AG20443 (cell line): ENCODE measurements at regions not wholly inside any gene's neighbourhood (a gene's known extent, or its start where the extent isn't known, plus 50 kb on each side); places are given as distances from the start of the nearest gene placed in this dataset.
"Not testable (repeated sequence)": the region's sequence is repeated elsewhere in the genome, so short reads cannot be mapped to it uniquely, and the experiment has no call there.

Source experiments
- DNase-seq: peaks from one replicate; pipeline ENCODE4 v3.0.0; 2012; ENCODE audit warnings: low spot score, mixed read lengths

DNA sequence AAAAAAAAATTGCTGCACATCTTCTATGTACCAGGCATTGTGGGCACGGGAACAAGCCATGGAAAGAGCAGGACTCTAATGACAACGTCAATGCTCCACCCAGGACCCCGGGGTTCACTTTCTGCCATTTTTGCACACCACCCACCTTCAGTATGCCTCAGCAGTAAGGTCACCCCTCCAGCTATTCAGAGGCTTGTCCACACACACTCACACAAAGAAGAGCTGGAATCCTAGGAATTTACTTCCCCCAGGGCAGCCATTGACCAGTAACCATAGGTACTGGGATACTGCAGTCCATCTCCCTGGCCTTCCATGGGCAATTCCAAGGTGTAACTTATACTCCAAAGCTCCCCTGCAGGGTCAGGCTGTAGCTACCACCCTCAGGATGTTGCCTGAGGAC lies 170.8 kb downstream of the SUCLG1 start:
- DNase-seq = no peak

DNA sequence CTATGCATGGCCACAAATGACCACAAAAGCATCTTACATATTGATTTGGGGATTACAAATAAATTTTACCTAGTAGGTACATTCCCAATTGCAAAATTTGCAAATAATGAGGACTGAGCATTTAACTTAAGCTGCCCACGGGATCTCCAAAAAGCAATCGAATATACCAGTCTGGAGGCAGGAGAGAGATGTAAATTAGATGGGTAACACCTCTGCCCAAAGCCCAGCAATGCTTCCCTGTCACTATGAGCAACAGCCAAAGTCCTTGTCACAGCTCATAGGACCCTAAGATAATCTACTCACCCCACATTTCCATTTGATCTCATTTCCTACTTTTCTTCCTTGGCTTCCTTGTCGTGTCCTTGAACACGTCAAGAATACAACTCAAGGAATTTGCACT lies 172.2 kb downstream of the SUCLG1 start:
- DNase-seq = no peak

DNA sequence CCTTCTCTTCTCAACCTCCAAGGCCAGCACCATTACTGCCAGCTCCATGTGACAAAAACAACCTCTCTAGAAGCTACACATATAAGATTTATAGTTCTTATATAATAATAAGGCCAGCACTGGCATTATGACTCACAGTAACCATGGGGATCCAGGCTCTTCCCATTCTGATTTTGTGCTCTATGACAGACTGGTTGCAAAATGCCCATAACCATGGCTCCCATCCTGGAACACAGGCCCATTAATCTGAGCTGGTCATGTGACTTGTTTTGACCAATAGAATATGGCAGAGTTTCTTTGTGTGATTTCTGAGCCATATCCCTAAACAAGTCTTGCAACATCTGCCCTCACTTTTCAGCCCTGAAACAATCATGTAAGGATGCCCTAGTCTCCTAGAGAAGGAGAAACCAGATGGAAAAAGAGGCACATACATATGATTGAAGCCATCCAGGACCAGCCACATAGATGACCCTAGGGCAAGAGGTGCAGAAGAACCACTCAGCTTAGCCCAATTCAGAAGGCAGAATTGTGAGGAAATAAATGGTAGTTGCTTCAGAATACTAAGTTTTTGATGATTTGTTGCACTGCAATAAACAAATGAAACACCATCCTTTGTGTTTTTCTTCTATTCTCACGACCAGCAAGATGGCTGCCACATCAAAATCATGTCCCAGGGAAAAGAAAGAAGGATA lies 173.9 kb downstream of the SUCLG1 start:
- no peak for DNase-seq

DNA sequence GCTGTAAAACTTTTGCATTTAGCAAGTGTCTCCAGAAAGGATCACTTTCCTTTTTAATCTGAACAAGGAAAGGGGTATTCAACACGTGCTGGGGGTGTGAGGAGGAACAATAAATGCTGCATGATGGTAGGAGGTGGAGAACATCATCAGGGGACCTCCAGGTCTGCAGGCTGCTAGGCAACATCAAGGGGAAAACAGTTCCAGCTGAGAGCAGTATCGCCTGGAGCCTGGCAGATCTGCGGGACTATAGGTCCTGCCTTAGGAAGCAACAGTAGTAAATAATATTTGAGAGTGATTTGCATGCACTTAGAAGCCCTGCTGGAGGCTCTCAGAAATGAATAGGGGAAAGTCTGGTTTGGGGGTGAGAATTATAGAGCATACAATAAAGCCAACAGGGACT lies 175.6 kb downstream of the SUCLG1 start:
- DNase-seq = no peak

DNA sequence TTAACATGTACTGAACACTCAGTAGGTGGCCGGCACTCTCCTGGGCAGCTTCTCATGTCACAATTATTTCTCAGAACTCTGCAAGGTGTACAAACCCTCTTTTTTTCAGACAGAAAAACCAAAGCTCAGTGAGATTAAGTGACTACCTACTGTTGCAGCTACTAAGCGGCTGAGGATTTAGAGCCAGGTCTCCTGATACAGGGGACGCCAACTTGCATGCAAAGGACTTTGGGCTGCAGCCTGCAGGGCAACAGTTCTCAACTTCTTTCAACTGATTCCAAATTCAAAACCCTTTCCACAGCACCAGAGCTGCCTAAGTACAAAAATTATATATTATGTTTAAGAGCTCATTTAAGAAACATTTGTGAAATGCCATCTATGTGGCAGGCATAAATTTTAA lies 177.6 kb downstream of the SUCLG1 start:
- DNase-seq = no peak

DNA sequence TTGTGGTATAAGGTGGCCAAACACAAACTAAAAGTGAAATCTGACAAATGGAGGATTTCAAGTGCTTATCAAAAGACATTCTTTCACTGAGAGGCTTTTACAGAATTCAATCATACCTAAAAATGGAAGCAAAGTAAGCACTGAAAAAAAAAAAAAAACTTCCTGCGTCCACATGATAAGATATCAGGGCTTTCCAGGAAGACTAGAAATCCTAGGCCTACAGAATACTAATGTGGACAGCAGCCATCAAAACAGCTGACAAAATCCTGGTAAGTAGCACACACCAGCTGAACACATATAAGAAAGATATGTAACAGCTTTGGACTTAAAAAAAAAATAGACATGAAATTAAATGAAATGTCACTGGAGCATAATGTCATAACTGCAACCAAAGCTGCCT lies 178.2 kb downstream of the SUCLG1 start:
- no peak for DNase-seq

DNA sequence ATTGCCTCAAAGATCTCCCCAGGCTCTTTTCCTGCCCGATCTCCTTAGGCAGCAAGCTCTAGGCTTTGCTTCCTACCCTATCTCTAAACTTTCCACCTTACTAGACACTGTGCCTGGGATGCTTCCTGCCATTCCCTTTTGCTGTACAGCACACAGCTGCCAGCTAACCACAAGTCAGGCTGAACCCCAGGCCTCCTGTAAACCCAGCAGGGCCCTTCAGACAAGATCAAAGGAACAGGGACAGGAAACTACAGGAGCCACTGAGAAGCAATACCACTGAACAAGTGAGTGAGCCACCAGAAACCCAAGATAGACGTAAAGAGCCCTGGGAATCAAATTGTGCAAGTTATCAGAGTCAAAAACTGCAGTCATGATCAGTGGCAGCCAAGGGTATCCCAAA lies 180.7 kb downstream of the SUCLG1 start:
- no peak for DNase-seq

DNA sequence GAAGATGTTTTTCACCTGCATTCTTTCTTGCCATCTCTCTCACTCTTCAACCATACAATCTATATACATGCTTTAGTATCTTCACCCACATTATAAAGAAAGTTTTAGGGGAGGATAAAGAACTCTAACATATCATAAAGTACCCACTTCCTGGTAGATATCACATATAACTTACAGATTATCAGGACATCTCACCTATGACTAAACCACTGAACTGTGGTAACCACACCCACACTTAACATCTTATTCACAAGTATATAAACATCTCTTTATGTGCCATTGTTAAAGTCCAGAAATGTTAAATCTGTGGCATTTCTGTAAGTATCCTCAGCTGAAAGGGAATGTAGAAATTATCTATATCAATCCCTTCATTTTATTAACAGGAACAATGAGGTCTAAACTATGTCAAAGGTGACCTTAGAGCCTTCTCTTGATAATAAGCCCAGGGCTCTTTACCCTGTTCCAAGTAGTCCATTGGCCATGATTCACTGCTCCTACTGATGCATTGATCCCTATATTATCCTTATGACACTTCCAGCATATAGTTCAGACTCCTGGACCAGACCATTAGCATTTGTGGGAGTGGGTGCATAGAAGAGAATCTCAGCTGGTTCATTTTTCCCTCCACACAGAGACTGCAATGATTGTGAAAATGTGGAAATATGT lies 182.4 kb downstream of the SUCLG1 start:
- DNase-seq = no peak

DNA sequence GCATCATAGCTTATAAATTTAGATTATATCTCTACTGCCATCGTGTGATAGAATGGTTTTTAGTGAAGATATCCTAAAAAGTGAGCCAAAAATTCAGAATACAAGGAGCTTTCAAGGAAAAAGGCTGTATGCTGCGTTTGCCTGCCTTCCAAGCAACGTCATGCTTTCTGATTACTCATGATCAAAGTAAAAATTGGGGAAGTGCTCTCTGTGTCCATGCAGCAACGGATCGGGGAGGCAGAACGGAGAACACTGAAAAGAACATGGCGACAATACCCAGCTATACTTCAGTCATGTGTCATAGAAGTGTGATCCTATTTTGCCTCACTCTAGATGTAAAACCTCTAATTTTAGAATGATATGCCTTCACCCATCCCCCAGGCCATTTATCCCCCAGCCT lies 185.7 kb downstream of the SUCLG1 start:
- no peak for DNase-seq

DNA sequence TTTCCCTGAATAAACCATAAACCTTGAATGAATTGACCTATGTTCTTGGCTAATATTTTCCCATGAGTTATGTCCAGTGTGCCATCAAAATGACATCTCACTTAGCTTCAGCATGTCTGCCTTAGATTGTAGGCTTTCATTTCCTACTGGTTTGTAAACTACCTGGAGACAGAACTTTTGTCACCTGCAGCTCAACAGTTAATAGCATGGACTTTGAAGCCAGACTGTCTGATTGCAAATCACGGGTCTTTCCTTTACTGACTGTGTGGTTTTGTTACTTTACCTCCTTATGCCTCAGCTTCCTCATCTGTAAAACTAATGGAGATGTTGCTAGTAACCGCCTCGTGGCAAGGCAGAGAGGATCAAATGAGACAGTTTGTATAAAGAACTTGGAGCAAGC lies 187.1 kb downstream of the SUCLG1 start:
- no peak for DNase-seq

DNA sequence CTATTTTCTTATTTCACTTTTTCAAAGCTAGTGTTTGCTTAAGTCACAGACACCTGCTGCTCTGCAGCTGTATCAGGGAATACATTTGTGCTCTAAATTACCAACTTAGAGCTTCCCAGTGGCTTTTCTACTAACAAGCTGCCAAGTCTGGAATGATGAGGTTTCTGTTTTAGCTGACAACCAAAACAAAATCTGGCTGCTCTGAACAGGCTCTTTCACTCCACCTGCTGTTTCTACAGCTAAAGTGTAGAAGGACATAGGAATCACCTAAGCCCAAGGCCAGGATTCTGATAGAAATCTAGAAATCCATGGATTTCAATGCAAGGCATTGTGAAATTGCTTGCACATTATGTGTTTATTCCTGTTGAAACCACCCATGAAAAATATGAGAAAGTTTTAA lies 201.2 kb downstream of the SUCLG1 start:
- no peak for DNase-seq

DNA sequence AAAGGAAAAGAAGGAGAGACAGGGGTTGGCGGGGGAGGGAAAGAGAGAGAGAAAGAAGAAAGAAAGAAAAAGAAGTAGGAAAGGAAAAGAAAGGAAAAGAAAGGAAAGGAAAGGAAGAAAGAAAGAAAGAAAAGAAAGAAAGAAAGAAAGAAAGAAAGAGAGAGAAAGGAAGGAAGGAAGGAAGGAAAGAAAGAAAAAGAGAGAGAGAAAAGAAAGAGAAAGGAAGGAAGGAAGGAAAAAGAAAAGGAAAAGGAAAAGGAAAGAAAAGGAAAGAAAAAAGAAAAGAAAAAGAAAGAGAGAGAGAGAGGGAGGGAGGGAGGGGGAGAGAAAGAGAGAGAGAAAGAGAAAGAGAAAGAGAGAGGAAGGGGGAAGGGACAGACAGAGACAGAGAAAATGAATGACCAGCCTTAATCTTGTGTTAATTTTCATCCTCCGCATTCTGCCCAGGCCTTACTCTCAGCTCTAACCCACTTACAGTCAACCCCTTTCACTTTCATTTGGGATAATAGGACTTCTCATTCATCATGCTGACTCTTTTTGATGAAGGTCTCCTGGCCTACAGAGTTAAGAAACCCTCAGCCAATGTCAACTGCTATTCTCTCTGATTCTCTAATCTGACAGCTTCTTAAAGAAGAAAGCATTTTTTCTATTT lies 207.3 kb downstream of the SUCLG1 start:
- DNase-seq = no peak

DNA sequence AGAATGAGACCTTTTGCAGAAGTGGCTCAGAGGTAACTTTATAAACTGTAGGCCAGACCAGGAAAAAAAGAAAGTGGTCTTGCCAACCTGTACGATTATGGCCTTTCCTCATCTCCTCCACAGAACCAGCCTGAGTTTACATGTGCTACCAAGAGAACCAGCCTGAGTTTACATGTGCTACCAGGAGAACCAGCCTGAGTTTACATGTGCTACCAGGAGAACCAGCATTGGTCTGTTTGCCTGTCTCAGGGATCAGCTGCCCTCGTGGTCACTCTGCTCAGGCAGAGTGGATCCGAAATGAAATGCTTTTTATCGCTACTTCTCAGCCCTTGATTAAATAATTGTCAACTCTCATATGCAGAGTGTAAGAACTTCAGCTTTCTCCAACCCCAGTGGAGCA lies 209.9 kb downstream of the SUCLG1 start:
- DNase-seq = no peak

DNA sequence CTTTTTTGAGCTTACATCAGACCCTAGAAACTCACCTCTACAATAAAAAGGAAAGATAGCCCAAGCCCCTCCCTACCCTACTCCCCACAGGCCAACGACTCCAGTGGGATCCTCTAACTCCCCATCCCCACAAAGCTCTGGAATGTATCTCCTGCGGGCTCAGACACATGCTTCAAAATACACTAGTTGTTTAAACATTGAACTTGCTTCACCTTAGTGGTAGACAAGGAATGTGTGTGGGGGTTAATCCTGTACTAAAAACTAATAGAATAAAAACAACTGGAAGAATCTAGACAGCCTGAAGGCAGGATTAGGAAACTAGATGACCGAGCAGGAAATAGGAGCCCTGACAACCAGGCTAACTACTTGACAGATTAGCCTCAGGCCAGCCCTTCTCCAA lies 211.5 kb downstream of the SUCLG1 start:
- no peak for DNase-seq

DNA sequence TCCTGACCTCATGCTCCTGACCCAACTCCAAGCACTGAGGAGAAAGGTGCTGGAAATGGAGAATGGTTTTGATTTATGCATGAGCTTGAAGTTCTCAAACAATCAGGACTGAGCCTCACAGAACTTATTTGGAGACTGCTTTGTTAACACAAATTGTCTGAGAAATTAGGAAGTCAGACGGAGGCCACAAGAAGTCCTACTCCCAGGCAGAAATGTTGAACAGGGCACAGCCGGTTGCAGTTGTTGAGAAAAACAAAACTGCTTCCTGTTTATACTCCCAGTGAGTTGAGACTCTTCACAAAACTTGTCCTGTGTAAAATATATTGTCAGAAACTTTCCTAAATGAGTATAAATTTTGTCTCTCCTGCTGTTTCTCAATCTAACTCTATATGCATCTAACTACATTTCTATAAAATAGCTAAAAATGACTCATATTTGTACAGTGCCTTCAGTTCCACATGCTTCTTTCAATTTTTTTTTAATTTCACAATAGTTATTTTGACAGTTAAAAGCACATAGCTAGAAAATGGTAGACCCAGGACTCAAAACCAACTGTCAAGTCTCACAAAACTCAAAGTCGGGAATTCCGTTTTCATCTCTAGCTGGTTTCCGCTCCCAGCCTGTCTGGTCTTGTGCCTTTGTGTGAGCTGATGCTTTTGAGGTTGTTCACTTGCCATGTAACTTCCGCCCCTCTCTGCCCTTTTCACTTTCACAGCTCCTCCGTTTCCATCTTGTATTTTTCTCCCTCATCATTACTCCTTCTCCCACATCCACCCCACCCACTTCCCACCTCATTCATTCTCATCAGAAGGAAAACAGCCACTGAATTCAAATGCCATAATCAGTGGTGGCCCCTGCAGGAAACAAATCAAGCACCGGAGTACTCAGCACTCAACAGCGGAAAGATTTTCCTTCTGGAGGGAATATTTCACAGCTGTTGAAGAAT lies 215.0 kb downstream of the SUCLG1 start:
- no peak for DNase-seq

DNA sequence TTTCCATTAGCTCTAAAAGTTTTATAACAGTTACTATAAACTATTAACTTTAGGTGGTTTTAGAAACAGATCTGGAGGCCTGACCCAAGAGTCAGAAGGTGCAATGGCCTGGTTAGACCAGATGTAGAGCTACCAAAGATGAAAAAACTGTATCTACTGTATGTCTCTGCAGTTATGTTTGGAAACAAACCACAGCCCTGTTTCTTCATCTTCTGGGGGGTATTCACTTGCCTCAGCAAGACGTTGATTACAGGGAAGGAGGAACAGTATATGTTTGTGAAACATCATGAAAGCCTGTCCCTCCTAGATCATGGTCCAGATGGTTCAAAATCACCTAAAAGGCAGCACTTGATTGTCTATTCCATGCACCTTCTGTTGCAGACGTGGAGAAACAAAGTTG lies 220.2 kb downstream of the SUCLG1 start:
- DNase-seq = no peak

DNA sequence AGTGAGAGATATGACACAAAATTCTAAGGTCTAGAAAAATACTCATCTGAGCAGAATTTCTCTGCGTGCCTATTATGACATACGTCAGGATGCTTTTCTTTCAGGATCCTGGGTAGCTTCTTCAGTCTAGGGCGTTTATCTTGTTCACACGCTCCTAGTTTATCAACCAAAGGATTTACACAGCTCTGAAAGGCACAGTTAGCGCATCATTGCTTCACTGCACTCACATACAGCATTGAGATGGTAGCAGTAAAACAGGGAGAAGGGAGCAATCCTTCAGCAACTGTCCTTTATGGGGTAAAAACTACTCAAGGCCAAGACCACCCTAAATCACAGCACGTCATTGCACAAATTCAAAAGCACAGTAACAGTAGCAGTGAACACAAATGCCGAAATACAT lies 222.8 kb downstream of the SUCLG1 start:
- no peak for DNase-seq

DNA sequence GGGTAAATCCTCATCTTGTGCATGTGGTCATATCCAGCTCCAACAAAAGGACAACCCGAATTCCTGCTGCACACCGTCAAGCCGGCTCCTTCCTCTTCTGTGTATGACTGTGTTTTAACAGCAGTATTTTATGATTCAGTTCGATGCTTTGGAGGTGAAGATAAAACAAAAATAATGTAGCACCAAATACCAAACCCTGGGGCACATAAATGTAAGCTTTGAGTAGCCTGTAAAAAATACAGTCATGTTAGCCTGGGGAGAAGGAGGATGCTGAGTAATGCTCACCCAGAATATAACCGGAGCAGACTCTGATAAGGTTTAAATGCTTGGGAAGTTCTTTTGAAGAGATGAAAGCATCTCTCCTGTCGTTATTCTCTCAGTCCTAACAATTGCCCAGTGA lies 225.0 kb downstream of the SUCLG1 start:
- no peak for DNase-seq

DNA sequence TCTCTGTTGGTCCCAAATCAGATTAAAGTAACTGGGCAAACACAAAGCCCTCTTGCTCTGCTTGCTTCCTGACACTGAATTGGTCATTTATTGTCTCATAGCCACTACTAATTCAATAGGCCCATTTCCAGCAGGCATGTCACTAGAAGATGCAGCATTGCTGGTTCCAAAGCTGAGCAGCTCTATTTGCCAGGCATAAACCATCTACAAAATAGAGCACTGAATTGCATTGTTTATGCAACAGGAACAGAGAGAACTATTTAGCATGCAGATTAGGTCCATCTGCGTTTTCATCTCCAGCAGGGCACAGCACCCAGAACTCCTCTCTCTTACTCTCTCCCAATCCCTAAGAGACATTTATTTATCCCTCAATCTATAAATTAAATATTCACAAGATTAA lies 227.6 kb downstream of the SUCLG1 start:
- no peak for DNase-seq

DNA sequence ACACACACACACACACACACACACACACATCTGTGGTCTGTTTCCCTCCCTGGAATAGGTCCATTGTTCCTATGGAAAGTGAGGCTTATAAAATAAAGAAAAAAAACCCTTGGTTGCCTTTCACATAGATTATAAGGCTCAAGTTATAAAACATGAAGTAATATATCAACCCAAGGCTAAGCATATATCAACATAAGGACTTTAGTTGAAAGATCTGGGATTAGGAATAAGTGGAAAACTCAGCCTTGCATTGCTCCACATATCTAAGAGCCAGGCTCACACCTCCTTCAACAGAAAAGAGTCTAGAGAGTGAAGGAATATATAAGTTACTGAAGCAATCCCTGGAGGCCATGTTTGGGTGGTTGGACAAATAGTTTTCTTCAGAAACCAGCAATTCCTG lies 235.0 kb downstream of the SUCLG1 start:
- DNase-seq = no peak

DNA sequence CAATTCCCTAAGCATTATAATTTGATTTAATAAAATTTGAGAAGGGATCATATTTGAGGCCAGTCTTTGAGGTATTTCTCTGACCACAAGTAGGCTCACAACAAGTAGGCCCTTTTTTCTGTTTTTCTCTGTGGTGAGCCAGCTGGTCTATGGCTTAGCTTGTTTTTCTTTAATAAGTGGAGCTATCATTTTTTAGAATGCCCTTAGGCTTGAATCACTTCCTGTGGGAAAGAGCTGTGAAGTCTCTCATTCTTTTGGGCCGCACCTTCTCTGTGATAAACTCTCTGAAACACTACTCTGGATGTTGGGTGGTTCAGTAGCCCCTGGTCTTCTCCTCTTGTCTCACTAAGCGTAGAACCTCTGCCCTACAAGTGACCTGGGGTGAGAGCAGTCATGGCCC lies 235.9 kb downstream of the SUCLG1 start:
- no peak for DNase-seq

DNA sequence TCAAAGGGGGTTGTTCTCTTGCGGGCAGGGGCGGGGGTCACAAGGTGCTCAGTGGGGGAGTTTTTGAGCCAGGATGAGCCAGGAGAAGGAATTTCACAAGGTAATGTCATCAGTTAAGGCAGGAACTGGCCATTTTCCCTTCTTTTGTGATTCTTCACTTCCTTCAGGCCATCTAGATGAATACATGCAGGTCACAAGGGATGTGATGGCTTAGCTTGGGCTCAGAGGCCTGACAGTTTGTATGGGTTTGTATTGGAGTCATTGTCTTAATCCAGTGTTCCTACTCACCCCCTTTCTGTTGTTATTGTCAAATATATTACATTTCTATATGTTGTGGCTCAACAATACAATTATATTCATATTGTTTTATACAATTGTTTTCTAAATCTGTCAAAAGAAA lies 238.0 kb downstream of the SUCLG1 start:
- DNase-seq = not testable (repeated sequence)

DNA sequence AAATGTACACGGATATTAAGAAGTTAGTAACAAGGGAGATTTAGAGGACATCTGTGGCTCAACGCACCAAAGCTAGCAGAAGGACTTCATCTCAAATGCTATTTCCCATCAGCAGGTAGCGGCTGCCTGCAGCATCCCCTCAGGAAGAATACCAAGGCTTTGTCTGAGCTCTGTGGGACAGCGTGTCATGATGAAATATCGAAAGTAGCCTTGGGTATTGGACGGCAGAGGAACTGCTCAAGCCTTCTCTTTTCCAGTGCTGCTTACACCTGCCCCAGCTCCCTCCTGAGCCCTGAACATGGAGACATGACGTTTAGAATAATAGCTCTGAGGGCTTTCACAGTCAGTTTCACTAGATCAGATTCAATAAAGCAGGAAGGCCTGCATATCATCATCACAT lies 241.6 kb downstream of the SUCLG1 start:
- no peak for DNase-seq
